Activated T-helper 1 cell treated with anti-CD3 and anti-CD28 coated beads, Interleukin-2, amount 50 U/mL, for 16 hours (primary cell): ENCODE measurements at regions not wholly inside any gene's neighbourhood (a gene's known extent, or its start where the extent isn't known, plus 50 kb on each side); places are given as distances from the start of the nearest gene placed in this dataset.
"Not testable (repeated sequence)": the region's sequence is repeated elsewhere in the genome, so short reads cannot be mapped to it uniquely, and the experiment has no call there.

Experiments
- DNase-seq, 2 donors: peaks; one replicate each; pipeline ENCODE4 v3.0.0-alpha.2; 2020; ENCODE audit warnings: low read depth in 1 of 2, low spot score in 1 of 2

DNA sequence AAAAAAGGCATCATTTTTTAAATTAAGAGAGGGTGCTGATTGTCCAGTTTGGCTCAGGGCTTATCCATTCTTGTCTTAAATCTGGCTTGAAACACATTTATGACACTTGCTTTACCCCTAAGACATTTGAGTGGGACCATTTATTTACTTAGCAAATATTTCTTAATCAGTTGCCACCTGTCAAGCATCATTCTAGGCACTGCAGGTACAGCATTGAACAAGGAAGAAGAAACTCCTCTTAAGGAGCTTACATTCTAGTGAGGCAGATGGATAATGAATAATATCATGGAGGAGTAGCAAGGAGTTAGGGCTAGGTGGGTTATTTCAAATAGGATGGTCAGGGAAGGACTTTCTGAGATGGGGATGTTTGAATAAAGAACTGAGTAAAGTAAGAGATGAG, 189.8 kb downstream of the UTRN start:
- no peak for DNase-seq

DNA sequence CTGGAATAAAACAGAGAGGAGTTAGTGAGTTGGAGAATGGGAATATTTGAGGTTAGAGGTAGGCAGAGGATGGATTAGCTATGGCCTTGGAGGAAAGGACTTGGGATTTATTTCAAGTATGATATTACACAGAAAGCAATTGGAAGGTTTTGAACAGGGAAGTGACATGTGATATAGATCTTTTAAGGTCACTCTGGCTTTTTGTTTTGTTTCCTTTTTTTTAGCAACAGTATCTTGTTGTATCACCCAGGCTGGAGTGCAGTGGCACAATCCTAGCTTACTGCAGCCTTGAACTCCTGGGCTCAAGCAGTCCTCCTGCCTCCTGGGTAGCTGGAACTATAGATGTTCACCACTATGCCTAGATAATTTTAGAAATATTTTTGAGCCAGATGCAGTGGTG, 190.3 kb downstream of the UTRN start:
- DNase-seq, result no peak

DNA sequence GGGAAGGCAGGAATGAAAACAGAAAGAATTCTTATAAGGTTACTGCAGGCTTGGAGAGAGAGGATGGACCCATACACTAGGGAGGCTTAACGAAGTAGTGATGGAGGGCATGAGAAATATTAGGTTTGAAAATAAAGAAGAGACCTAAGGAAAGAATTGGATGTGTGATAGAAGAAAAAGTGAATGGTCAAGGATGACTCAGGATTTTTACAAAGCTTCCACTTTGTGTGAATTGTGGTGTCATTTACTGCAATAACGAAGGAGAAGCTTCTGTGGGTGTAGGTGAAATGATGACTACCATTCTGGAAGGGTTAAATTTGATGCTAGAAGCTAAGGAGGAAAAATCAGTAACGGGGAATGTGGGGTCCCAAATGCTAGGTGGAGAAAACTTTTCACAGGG, 191.2 kb downstream of the UTRN start:
- DNase-seq, result no peak

DNA sequence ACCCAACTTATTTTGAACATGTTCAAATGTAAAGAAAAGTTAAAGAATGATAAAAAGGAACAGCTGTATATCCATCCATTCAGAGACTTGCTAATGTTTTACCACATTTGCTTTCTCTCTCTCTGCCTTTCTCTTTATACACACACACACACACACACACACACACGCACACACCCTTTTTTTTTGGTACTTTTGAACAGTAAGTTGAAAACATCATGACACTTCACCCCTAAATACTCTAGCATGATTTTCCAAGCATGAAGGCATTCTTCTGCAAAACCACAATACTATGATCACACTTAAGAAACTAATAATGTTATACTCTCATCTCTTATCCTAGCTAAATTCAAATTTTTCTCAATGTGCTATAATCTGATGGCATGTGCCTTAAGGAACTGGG, 192.3 kb downstream of the UTRN start:
- no peak for DNase-seq

DNA sequence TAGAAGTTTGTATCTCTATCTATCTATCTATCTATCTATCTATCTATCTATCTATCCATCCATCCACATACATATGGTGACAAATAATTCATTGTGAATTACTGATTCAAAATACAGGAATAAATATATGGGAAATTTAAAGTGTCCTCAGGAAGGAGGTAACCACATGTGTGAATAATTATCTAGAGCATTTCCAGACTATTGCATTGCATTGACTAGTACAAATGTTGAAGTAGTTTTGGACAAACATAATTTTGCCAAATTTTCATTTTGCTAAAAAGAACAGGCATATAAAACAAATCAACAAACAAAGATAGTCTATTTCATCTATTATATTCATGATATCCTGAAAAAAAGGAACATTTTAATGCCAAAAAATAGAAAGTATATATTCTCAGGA, 192.7 kb downstream of the UTRN start:
- DNase-seq, result no peak

DNA sequence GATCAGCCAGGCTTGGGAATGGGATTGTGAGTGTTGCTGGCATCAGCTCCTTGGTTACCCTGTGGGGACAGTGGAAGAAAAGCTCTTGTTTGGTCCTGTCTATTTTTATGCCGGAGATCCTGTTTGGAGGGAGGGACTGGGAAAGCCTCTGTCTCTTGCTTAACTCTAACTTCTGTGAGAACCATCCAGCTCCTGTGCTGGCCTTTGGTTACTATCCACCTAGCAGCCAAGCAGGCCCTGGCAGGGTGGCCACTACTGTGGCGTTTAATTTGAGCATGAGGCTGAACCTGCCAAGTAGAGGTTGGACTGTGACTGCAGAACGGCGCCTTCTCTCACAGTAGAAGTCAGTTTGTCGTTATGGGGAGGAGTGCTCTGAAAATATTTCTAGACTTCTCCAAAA, 193.3 kb downstream of the UTRN start:
- no peak for DNase-seq

DNA sequence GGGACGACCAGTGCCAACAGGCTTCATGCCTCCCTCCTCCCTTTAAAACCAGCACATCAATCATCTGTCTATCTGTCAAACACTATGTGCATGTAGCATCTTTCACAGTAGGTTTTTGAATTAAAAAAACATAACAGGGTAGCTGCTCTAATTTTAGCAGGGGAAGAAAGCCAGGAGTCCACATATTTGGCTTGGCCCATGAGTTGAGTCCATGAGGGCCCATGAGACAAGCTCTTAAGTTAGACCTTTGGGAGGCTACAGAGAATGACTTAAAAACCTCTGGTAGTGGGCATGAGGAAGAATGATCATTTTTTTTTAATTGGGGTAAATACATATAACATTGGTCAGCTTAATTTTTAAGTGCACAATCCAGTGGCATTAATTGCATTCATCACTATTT, 194.9 kb downstream of the UTRN start:
- DNase-seq, result no peak

DNA sequence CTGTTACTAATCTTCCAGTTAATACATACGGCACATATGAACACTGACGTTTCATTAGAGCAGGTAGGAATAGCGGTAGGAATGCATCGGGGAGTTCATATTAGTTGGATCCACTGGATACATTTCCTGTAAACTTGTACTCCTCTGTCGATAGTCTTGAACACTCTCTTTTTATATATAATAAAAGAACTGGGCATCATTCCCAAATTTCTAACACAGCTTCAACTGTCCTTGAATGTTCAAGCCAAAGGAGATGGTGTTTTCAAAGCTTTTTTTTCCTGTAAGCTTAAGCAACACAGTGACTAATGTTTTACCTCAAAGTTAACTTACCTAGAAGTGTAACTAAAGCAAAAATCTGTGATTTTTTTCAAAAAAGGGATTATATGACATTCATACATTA, 195.3 kb downstream of the UTRN start:
- DNase-seq, result no peak

DNA sequence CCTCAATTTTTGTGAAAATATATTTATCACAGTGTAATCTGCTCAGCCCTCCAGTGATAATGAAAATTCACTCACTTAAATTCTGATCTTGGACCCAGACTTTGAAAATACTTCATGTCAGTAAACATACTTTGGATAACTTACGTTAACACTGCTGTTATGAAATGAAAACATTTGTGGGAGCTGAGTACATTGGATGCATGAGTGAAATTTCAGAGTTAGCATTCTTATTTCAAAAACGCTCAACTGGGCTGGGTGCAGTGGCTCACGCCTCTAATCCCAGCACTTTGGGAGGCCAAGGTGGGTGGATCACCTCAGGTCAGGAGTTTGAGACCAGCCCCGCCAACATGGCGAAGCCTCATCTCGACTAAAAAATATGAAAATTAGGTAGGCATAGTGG, 196.4 kb downstream of the UTRN start:
- no peak for DNase-seq

DNA sequence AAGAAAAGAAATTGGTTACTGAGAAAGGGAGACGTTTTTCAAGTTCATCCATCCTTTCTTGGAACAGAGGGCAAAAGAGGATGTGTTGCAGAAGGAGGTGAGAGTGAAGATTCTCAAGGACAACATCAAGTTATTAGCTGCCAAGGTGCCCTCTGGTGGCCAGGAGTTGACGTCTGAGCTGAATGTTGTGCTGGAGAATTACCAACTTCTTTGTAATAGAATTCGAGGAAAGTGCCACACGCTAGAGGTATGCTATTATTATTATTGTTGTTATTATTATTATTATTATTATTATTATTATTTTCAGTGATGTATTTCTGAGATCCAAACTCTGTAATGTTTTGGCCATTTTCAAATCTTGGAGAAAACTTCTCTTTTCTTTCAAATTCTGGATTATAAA, 197.0 kb downstream of the UTRN start:
- DNase-seq, result peak; percentile 46 to 49

DNA sequence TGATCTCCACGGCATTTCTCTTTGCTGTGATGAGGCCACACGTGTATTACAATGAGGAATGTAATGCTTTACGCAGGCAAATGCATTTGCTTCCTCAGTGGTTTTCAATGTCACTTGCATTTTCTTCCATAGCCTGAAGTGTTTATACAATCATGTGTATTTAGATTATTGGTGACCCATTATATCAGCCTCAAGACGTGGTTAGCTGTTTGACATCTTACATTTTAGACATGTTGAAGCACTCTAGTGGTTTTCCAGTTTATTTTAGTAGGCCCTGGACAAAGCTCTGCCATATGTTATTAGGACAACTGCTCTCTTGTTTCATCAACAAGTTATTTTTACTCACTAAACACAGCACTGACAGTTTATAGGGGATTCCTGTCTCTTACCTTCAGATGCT, 200.4 kb downstream of the UTRN start:
- DNase-seq, result no peak

DNA sequence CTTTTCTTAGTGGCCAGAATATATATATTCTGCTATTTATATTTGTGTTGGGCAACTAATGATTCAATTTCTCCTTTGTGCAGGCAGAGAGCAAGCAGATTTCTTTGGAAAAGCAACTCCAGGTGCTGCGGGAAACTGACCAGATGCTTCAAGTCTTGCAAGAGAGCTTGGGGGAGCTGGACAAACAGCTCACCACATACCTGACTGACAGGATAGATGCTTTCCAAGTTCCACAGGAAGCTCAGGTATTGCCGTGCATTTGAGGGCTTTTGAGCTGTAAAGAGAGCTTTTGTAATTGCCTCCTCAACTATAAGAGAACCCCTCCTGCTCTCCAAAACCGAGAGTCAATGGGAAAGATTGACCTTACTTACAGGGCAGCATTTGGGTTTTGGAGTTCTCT, 203.5 kb downstream of the UTRN start:
- no peak for DNase-seq

DNA sequence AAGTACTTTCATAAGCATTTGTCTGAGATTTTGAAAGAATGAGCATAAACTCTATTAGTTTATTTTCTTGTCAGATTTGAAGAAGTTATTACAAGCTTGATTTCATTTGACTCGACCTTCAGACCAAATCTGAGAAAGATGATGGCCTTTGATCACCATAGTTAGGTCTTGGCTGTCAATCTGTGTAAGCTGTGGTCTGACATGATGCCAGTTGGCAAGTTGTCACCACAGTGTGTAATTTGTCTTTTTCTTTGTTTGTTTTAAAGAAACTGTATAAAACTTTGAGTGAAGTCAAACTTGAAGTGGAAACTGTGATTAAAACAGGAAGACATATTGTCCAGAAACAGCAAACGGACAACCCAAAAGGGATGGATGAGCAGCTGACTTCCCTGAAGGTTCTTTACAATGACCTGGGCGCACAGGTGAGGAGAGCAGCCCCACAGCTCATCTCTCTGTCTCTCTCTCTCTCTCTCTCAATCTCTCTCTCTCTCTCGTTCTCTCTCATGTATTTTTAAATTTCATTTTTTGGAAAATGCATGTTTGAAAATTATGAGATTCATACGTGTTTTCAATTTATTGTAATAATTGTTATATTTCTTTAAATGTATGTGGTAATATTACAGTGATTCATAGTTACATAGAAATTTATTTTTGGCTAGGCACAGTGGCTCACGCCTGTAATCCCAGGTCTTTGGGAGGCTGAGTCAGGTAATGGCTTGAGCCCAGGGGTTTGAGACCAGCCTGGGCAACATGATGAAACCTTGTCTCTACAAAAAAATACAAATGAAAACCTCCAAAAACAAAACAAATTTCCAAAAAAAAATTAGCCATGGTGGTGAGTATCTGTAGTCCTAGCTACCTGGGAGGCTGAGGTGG, 208.1 kb downstream of the UTRN start:
- DNase-seq, result no peak

DNA sequence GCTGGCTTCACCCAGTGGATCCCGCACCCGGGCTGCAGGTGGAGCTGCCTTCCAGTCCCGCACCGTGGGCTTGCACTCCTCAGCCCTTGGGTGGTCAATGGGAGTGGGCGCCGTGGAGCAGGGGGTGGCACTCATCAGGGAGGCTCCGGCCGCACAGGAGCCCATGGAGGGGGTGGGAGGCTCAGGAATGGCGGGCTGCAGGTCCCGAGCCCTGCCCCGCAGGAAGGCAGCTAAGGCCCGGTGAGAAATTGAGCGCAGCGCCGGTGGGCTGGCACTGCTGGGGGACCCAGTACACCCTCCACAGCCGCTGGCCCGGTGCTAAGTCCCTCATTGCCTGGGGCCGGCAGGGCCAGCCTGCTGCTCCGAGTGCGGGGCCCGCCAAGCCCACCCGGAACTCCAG, 209.9 kb downstream of the UTRN start:
- not testable (repeated sequence) for DNase-seq

DNA sequence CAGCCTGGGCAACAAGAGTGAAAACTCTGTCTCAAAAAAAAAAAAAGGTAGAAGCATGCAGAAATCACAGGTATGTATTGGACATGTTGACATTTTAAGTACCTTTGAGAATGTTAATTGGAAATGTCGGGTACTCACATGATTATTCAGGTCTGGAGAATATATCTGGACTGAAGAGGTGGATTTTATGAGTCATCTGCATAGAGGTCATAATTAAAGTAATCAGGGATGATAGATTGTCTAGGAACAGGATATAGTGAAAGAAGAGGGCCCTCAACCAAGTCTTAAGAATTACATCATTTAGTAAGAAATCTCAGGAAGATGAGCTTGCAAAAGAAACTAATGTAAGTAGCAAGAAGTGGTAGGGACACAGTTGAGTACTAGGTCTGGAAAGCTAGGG, 212.5 kb downstream of the UTRN start:
- DNase-seq, result no peak

DNA sequence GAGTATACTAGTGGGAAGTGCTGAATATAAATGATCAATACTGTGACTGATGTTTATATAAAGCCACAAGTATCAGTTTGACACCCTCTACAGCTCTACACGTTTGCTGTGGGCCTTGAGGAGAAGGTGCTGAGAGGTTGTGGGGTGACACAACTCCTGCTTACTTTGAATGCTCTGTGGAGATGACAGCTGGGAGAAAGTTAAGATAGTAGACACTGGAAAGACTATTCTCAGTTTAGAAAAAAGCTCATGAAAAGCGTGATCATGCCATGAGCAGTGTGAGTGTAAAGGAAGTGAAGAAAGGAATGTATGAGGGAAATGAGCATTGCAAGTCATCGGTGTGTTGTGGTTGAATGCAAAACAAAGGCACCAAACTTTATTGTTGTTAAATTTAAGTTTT, 215.8 kb downstream of the UTRN start:
- DNase-seq, result no peak

DNA sequence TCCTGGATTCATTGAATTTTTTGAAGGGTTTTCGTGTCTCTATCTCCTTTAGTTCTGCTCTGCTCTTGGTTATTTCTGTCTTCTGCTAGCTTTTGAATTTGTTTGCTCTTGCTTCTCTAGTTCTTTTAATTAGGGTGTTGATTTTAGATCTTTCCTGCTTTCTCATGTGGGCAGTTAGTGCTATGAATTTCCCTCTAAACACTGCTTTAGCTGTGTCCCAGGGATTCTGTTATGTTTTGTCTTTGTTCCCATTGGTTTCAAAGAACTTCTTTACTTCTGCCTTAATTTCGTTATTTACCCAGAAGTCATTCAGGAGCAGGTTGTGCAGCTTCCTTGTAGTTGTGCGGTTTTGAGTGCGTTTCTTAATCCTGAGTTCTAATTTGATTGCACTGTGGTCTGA, 220.1 kb downstream of the UTRN start:
- not testable (repeated sequence) for DNase-seq

DNA sequence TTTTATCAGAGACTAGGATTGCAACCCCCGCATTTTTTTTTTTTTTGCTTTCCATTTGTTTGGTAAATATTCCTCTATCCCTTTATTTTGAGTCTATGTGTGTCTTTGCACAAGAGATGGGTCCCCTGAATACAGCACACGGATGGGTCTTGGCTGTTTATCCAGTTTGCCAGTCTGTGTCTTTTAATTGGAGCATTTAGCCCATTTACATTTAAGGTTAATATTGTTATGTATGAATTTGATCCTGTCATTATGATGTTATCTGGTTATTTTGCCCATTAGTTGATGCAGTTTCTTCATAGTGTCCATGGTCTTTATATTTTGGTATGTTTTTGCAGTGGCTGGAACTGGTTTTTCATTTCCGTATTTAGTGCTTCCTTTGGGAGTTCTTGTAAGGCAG, 220.9 kb downstream of the UTRN start:
- DNase-seq, result not testable (repeated sequence)

DNA sequence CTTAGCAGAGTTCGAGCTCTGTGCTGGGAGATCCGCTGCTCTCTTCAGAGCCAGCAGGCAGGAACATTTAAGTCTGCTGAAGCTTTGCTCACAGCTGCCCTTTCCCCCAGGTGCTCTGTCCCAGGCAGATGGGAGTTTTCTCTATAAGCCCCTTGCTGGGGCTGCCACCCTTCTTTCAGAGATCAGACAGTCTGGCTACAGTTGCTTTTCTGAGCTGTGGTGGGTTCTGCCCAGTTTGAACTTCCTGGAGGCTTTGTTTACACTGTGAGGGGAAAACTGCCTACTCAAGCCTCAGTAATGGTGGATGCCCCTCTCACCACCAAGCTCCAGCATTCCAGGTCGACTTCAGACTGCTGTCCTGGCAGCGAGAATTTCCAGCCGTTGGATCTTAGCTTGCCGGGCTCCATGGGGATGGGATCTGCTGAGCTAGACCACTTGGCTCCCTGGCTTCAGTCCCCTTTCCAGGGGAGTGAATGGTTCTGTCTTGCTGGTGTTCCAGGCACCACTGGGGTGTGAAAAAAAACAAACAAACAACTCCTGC, 222.7 kb downstream of the UTRN start:
- DNase-seq, result not testable (repeated sequence)

DNA sequence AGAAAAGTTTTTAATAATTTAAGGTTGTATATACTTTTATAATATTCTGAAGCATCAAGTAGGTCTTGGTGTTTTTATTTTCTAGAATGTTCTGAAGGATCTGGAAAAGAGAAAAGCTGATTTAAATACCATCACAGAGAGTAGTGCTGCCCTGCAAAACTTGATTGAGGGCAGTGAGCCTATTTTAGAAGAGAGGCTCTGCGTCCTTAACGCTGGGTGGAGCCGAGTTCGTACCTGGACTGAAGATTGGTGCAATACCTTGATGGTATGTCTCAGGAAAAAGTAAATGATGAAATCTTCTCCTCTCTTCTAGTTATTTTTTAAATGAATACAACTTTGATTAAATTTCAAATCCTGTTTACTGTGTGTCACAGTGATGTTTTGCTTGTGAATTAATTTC, 225.7 kb downstream of the UTRN start:
- no peak for DNase-seq

DNA sequence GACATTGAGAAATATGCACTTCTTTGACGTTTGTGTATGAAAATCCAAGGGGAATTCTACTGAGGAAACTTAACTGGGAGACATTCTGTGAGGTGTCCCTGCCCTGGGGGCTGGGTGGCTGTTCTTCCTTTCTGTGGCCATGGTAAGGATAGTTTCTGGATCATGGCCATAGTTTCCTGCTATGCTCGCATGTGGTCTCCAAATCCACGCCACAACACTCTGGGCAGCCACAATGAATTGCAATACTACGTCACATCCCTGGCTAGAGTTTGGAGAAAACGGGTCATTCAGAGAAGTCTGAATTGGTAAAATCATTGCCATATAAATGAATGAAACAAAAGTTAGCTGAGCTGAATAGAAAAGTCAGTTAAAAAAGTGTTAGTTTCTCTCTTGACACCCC, 230.6 kb downstream of the UTRN start:
- DNase-seq, result no peak

DNA sequence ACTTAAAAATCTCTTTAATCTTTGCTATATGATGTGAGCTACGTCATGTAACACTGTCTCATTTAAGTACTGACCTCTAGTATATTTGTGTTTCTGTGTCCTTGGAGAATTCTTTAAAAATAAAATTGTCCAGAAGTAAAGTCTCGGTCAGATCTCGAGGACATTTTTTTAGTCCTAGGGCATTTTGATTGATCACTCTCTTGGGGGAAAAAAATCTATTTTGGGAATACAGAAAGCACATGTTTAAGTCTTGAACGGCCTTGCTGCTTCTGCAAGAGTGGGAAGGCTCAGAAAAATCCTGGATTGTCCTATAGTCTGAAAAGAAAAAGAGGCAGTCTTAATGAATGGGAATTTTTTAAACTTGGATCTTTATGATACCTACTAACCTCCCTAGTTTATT, 234.3 kb downstream of the UTRN start:
- no peak for DNase-seq
